ENCODE measurements at regions not wholly inside any gene's neighbourhood (a gene's known extent, or its start where the extent isn't known, plus 50 kb on each side); places are given as distances from the start of the nearest gene placed in this dataset.

- intact Hi-C loops (cut with DNase I; ENCODE audit: low total_unique reads): no loop called here
- H3K4me1 ChIP-seq: no peaks in the 10 kb centered on the region
- H3K27me3 ChIP-seq: peaks cover 0 to 29% of the 10 kb centered on the region in 2 donors
- no peak overlapping the region for H3K27ac ChIP-seq
- TF ChIP-seq CTCF (IDR thresholded peaks at IDR 0.05) (no peak), POLR2AphosphoS5 (IDR thresholded peaks at IDR 0.05) (no peak), POLR2A (IDR thresholded peaks at IDR 0.05) (no peak)
- H3K9me3 ChIP-seq: no peaks in the 10 kb centered on the region
- DNase-seq (ENCODE audit: low spot score in 2 of 2): peak in 1 of 2 donors; percentile 43
- H3K4me3 ChIP-seq: no peak overlapping the region
- H3K36me3 ChIP-seq: no peaks in the 10 kb centered on the region
These were observed 284.5 kb downstream of the PTPRU start for GRCh38 chr1:29520571-29521437.

- intact Hi-C loops (cut with DNase I; ENCODE audit: low total_unique reads): no loop called here
- no peaks in the 10 kb centered on the region for H3K36me3 ChIP-seq
- no peak overlapping the region for H3K27ac ChIP-seq
- H3K9me3 ChIP-seq: no peaks in the 10 kb centered on the region
- no peak overlapping the region for H3K4me3 ChIP-seq
- H3K27me3 ChIP-seq: peaks cover 0 to 29% of the 10 kb centered on the region in 2 donors
- DNase-seq (ENCODE audit: low spot score in 2 of 2): no peak
- H3K4me1 ChIP-seq: no peaks in the 10 kb centered on the region
- no peak for TF ChIP-seq POLR2AphosphoS5 (IDR thresholded peaks at IDR 0.05)
- TF ChIP-seq POLR2A (IDR thresholded peaks at IDR 0.05): no peak
- TF ChIP-seq CTCF (IDR thresholded peaks at IDR 0.05): no peak
These were observed 283.4 kb downstream of the PTPRU start for GRCh38 chr1:29519788-29520110.

- Histone ChIP-seq H3K4me1 (no peaks in the 10 kb centered on the region), H3K27ac (no peak overlapping the region), H3K9me3 (no peaks in the 10 kb centered on the region), H3K27me3 (peaks cover 0 to 29% of the 10 kb centered on the region in 2 donors), H3K4me3 (no peak overlapping the region), H3K36me3 (no peaks in the 10 kb centered on the region)
- TF ChIP-seq POLR2AphosphoS5 (IDR thresholded peaks at IDR 0.05) (no peak), CTCF (IDR thresholded peaks at IDR 0.05) (no peak), POLR2A (IDR thresholded peaks at IDR 0.05) (no peak)
- DNase-seq (ENCODE audit: low spot score in 2 of 2): peak in 1 of 2 donors; percentile 42
- intact Hi-C loops (cut with DNase I; ENCODE audit: low total_unique reads): no loop called here
These were observed 282.9 kb downstream of the PTPRU start for GRCh38 chr1:29519108-29519787.

GRCh38 chr1:29518183-29518835, 282.0 kb downstream of the PTPRU start:
- peaks cover 0 to 29% of the 10 kb centered on the region in 2 donors for H3K27me3 ChIP-seq
- intact Hi-C loops (cut with DNase I; ENCODE audit: low total_unique reads): no loop called here
- no peak overlapping the region for H3K27ac ChIP-seq
- H3K36me3 ChIP-seq: no peaks in the 10 kb centered on the region
- H3K4me1 ChIP-seq: no peaks in the 10 kb centered on the region
- H3K9me3 ChIP-seq: no peaks in the 10 kb centered on the region
- DNase-seq (ENCODE audit: low spot score in 2 of 2): no peak
- no peak for TF ChIP-seq POLR2AphosphoS5 (IDR thresholded peaks at IDR 0.05)
- TF ChIP-seq POLR2A (IDR thresholded peaks at IDR 0.05): no peak
- no peak for TF ChIP-seq CTCF (IDR thresholded peaks at IDR 0.05)
- H3K4me3 ChIP-seq: no peak overlapping the region
